HCT116 (cell line): ENCODE measurements at regions not wholly inside any gene's neighbourhood (a gene's known extent, or its start where the extent isn't known, plus 50 kb on each side); places are given as distances from the start of the nearest gene placed in this dataset.

ENCODE experiments used
- ATAC-seq: fragments of 200-7000 bp; cut with Tn5 transposase; 2 replicates; pipeline ENCODE4 v1.9.1; 2020; ENCODE audit warnings: mild to moderate bottlenecking, moderate library complexity
- BruUV-seq: library from RNA; stranded (reverse); fragments of 400-500 nt; replicated peaks from 2 replicates; lab custom pipeline; 2021; lab: Mats Ljungman, UMichigan
- CTCF ChIA-PET: fragments of 300-600 bp; sonication (Branson Sonifier 250); formaldehyde crosslinking; loops from one replicate; lab custom pipeline; 2021; ENCODE audit warnings: antibody characterized with exemption; lab: Charles Lee
- POLR2A ChIA-PET: fragments of 300-600, 350-600 bp; sonication (Branson Sonifier 250); formaldehyde crosslinking; loops from one replicate; lab custom pipeline; 2021; ENCODE audit warnings: antibody characterized with exemption; lab: Charles Lee
- RAD21 ChIA-PET, 2 experiments: fragments of 300-600 bp; sonication (Branson Sonifier 250); formaldehyde crosslinking; loops; one replicate each; lab custom pipeline; 2023; ENCODE audit warnings: low total read pairs in 2 of 2; ENCODE audit not compliant: uncharacterized antibody in 2 of 2, unreplicated experiment in 2 of 2, low non-redundant PET in 1 of 2; lab: Charles Lee
- DNase-seq: peaks from one replicate; pipeline ENCODE4 v3.0.0-alpha.2; 2010; ENCODE audit warnings: low read depth, low spot score
- H2AFZ ChIP-seq: fragments of 200-600 bp; shearing (Covaris generic), sonication (generic); 2 replicates; pipeline ENCODE4 v1.6.1; 2017; ENCODE audit warnings: low read depth, mixed run types, mixed read lengths, antibody characterized with exemption, low read length; ENCODE audit not compliant: poor library complexity, severe bottlenecking
- H3K27ac ChIP-seq: 2 replicates; pipeline ENCODE4 v1.5.1; 2012; ENCODE audit warnings: low read depth, low read length
- H3K27me3 ChIP-seq: fragments of 200-600 bp; sonication (generic); 2 replicates; pipeline ENCODE4 v1.6.1; 2016; ENCODE audit warnings: mixed run types, low read length, mixed read lengths; ENCODE audit not compliant: insufficient read depth
- H3K36me3 ChIP-seq, 2 experiments: fragments of 200-500 bp in 1 of 2; fragments of 200-600 bp in 1 of 2; sonication (Bioruptor generic) in 1 of 2; sonication (generic) in 1 of 2; 2 replicates each; pipeline versions ENCODE4 v1.5.1 to v1.6.1; 2014 to 2016; ENCODE audit warnings: low read length in 2 of 2, inconsistent platforms in 1 of 2, mixed read lengths in 1 of 2, mixed run types in 1 of 2; ENCODE audit not compliant: insufficient read depth in 2 of 2, control insufficient read depth in 1 of 2
- H3K4me1 ChIP-seq, 2 experiments: fragments of 200-600 bp in 1 of 2; sonication (generic) in 1 of 2; 2 replicates each; pipeline versions ENCODE4 v1.5.1 to v1.6.1; 2012 to 2017; ENCODE audit warnings: low read length in 2 of 2, inconsistent platforms in 1 of 2, mild to moderate bottlenecking in 1 of 2, mixed read lengths in 1 of 2, mixed run types in 1 of 2, moderate library complexity in 1 of 2; ENCODE audit not compliant: insufficient read depth in 2 of 2, control insufficient read depth in 1 of 2
- H3K4me2 ChIP-seq: fragments of 200-600 bp; sonication (generic); 2 replicates; pipeline ENCODE4 v1.6.1; 2017; ENCODE audit warnings: mixed run types, low read length, mixed read lengths
- H3K4me3 ChIP-seq, 2 experiments: fragments of 200-600 bp in 1 of 2; sonication (generic) in 1 of 2; replicated peaks in 1 of 2; 2 replicates each; pipeline ENCODE4 v1.5.1; 2011 to 2016; ENCODE audit warnings: low read length in 2 of 2, control low read depth in 1 of 2, low read depth in 1 of 2, mild to moderate bottlenecking in 1 of 2, mixed read lengths in 1 of 2, mixed run types in 1 of 2
- H3K79me2 ChIP-seq: fragments of 200-600 bp; sonication (generic); 2 replicates; pipeline ENCODE4 v1.6.1; 2017; ENCODE audit warnings: mild to moderate bottlenecking, mixed run types, low read length, moderate library complexity, mixed read lengths; ENCODE audit not compliant: insufficient read depth
- H3K9ac ChIP-seq: fragments of 200-600 bp; sonication (generic); 2 replicates; pipeline ENCODE4 v1.6.1; 2016; ENCODE audit warnings: low read length, mixed read lengths
- H3K9me2 ChIP-seq: fragments of 200-600 bp; sonication (generic), shearing (Covaris generic); 2 replicates; pipeline ENCODE4 v1.6.1; 2017; ENCODE audit warnings: mixed run types, mild to moderate bottlenecking, moderate library complexity; ENCODE audit not compliant: insufficient read depth
- H3K9me3 ChIP-seq, 2 experiments: fragments of 200-500 bp in 1 of 2; fragments of 200-600 bp in 1 of 2; sonication (Bioruptor generic) in 1 of 2; sonication (generic) in 1 of 2; 2 replicates each; pipeline ENCODE4 v1.6.1; 2014 to 2017; ENCODE audit warnings: low read length in 2 of 2, mixed read lengths in 2 of 2, inconsistent platforms in 1 of 2, low read depth in 1 of 2, mild to moderate bottlenecking in 1 of 2, mixed run types in 1 of 2, moderate library complexity in 1 of 2; ENCODE audit not compliant: control insufficient read depth in 1 of 2, insufficient read depth in 1 of 2
- H4K20me1 ChIP-seq: fragments of 200-600 bp; sonication (generic), shearing (Covaris generic); 2 replicates; pipeline ENCODE4 v1.6.1; 2017; ENCODE audit warnings: mixed run types, mild to moderate bottlenecking, moderate library complexity; ENCODE audit not compliant: insufficient read depth
- ATF3 ChIP-seq: IDR thresholded peaks from 2 replicates; pipeline ENCODE4 v1.6.1; 2012
- CBX3 ChIP-seq: IDR thresholded peaks from 2 replicates; pipeline ENCODE4 v1.6.1; 2012; ENCODE audit warnings: low read depth
- CEBPB ChIP-seq: IDR thresholded peaks from 2 replicates; pipeline ENCODE4 v1.6.1; 2012; ENCODE audit warnings: low read depth
- CTCF ChIP-seq, 3 experiments: fragments of 200-600 bp in 1 of 3; sonication (generic) in 1 of 3; IDR thresholded peaks in 2 of 3; conservative IDR thresholded peaks in 1 of 3; 2 replicates each; pipeline ENCODE4 v1.5.1; 2012 to 2017; ENCODE audit warnings: low read depth in 2 of 3, low read length in 2 of 3, antibody characterized with exemption in 1 of 3, borderline replicate concordance in 1 of 3, control low read depth in 1 of 3, mild to moderate bottlenecking in 1 of 3, mixed read lengths in 1 of 3, mixed run types in 1 of 3, moderate library complexity in 1 of 3; ENCODE audit not compliant: insufficient read depth in 1 of 3
- EZH2 ChIP-seq: fragments of 200-600 bp; sonication (generic); IDR thresholded peaks from 2 replicates; pipeline ENCODE4 v1.6.1; 2017; ENCODE audit warnings: antibody characterized with exemption, mixed run types
- EZH2phosphoT487 ChIP-seq: fragments of 200-600 bp; IDR thresholded peaks from 2 replicates; pipeline ENCODE4 v1.6.1; 2018; ENCODE audit warnings: antibody characterized with exemption, borderline replicate concordance
- MAX ChIP-seq: IDR thresholded peaks from 2 replicates; pipeline ENCODE4 v1.6.1; 2012
- POLR2A ChIP-seq: IDR thresholded peaks from 2 replicates; pipeline ENCODE4 v1.7.0; 2011; ENCODE audit warnings: borderline replicate concordance; ENCODE audit not compliant: insufficient read depth, insufficient read length; ENCODE audit errors: extremely low read depth
- POLR2AphosphoS5 ChIP-seq: IDR thresholded peaks from 2 replicates; pipeline ENCODE4 v1.6.1; 2011; ENCODE audit warnings: mild to moderate bottlenecking, low read depth, low read length, moderate library complexity
- RAD21 ChIP-seq: IDR thresholded peaks from 2 replicates; pipeline ENCODE4 v1.6.1; 2012; ENCODE audit warnings: low read depth, mild to moderate bottlenecking
- REST ChIP-seq: IDR thresholded peaks from 2 replicates; pipeline ENCODE4 v1.6.1; 2012; ENCODE audit warnings: low read depth
- SIN3A ChIP-seq: IDR thresholded peaks from 2 replicates; pipeline ENCODE4 v1.6.1; 2012; ENCODE audit warnings: low read depth
- TCF7L2 ChIP-seq: IDR thresholded peaks from 2 replicates; pipeline ENCODE4 v1.7.0; 2011; ENCODE audit warnings: borderline replicate concordance, inconsistent platforms; ENCODE audit not compliant: insufficient read depth, insufficient read length; ENCODE audit errors: extremely low read depth
- ZBTB33 ChIP-seq: IDR thresholded peaks from 2 replicates; pipeline ENCODE4 v1.6.1; 2011; ENCODE audit warnings: mild to moderate bottlenecking, low read length, moderate library complexity; ENCODE audit not compliant: insufficient replicate concordance; ENCODE audit errors: extremely low read depth
- ZFX ChIP-seq: fragments of 450-650 bp; IDR thresholded peaks from 2 replicates; pipeline ENCODE4 v1.6.1; 2017
- intact Hi-C: fragments of 100-400 bp; cut with micrococcal nuclease; formaldehyde crosslinking; loops from 2 replicates; pipeline ENCODE4 v1.10.0; 2022

GRCh38 chr3:18740631-18741583, 315.8 kb upstream of the SATB1 start:
- Histone ChIP-seq H2AFZ (no peak overlapping the region), H3K9me3 (no peaks in the 10 kb centered on the region), H3K79me2 (no peaks in the 10 kb centered on the region), H3K27ac (no peak overlapping the region), H3K9me2 (no peaks in the 10 kb centered on the region), H3K4me1 (no peaks in the 10 kb centered on the region), H3K4me2 (no peak overlapping the region), H3K36me3 (no peaks in the 10 kb centered on the region), H3K9ac (no peak overlapping the region), H3K4me3 (no peak overlapping the region), H4K20me1 (no peaks in the 10 kb centered on the region), H3K27me3 (no peaks in the 10 kb centered on the region)
- ChIA-PET POLR2A (no interaction called here), CTCF (no interaction called here), RAD21 (no interaction called here)
- intact Hi-C loops = no loop called here
- ATAC-seq = no peak
- DNase-seq = no peak
- TF ChIP-seq EZH2 = no peak
- TF ChIP-seq SIN3A = no peak
- TF ChIP-seq ZBTB33 = no peak
- TF ChIP-seq EZH2phosphoT487 = no peak
- no peak for TF ChIP-seq REST
- no peak for TF ChIP-seq CTCF (IDR thresholded peaks at IDR 0.05 in 2 of 3, conservative IDR thresholded peaks at IDR 0.05 in 1 of 3; ENCODE audit: borderline replicate concordance in 1 of 3, insufficient read depth in 1 of 3, low read depth in 2 of 3, low read length in 2 of 3)
- no peak for TF ChIP-seq POLR2A
- no peak for TF ChIP-seq MAX
- TF ChIP-seq POLR2AphosphoS5 = no peak
- TF ChIP-seq RAD21 = no peak
- no peak for TF ChIP-seq ZFX
- TF ChIP-seq CBX3 = no peak
- no peak for TF ChIP-seq TCF7L2
- TF ChIP-seq CEBPB = no peak
- no peak for TF ChIP-seq ATF3
- BruUV-seq = no TSS peak
